GM19438 (cell line): ENCODE measurements at regions not wholly inside any gene's neighbourhood (a gene's known extent, or its start where the extent isn't known, plus 50 kb on each side); places are given as distances from the start of the nearest gene placed in this dataset.
"Not testable (repeated sequence)": the region's sequence is repeated elsewhere in the genome, so short reads cannot be mapped to it uniquely, and the experiment has no call there.

Source experiments
- ATAC-seq: cut with Tn5 transposase; IDR thresholded peaks from one replicate; pipeline ENCODE4 v1.9.1; 2021; ENCODE audit warnings: low read depth; ENCODE audit not compliant: unreplicated experiment

DNA sequence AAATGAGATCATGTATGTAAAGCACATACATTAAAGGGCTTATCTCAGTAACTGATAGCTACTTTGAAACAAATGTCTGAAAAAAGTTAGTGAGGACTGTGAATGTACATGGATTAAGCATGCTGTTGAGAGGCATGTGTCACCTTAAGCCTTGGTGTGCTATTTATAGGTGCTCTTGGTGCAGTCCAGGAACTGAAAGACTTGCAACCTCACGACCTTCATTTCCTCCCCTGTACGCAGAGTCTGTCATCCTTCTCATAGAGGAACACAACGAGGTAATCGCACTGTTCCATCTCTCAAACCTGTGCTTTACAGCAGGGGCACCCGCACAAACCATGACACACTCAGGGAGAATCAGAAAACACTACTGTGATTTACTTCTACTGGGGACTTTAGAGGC is 65.6 kb downstream of the UFM1 start:
- peak; percentile 99 for ATAC-seq

DNA sequence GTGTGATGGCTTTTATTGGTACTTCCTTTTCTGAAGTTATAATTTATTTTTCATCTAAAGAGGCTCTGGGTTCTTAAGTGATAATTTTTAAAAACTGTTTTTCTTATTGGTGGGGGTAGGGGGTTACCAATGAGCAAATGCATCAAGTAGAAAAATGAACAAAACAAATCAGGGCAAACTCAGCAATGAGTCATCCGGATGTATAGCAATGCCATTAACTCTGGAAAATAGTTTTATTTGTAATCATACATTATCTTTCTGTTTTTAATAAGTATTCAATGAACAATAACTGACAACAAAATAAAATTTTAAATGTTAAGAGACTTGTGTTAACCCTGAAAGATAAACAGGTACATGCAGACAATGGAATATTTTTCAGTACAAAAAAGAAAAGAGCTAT is 67.6 kb downstream of the UFM1 start:
- no peak for ATAC-seq

DNA sequence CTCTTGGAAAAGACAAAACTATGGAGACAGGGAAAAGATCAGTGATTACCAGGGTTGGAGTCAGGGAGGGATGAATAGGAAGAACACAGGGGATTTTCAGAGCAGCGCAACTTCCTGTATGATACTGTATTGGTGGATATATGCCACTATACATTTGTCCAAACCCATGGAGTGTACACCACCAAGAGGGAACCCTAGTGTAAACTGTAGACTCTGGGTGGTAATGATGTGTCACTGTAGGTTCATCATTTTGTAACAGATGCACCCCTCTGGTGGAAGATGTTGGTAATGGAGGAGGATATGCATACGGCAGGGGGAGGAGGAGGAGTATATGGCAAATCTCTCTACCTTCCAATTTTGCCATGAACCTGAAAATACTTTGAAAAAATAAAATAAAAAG is 68.1 kb downstream of the UFM1 start:
- peak; percentile 34 for ATAC-seq

DNA sequence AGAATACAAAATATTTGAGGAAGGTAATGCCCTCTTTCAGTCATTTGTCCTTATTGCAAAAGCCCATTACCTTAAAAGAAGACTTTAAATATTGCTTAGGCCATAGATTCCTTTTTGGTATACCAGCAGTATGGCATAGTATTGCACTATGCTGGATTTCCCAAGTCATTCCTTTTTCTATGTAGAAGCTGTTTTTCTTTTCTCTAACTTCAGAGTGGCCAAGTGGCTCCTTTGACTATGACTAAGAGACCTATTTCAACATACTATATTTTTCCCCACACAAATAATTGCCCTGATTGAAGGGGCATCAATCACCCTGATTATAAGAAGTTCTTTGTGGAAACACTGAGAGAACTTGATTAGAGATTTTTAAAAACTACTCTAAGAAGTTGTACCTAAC is 68.6 kb downstream of the UFM1 start:
- ATAC-seq: no peak

DNA sequence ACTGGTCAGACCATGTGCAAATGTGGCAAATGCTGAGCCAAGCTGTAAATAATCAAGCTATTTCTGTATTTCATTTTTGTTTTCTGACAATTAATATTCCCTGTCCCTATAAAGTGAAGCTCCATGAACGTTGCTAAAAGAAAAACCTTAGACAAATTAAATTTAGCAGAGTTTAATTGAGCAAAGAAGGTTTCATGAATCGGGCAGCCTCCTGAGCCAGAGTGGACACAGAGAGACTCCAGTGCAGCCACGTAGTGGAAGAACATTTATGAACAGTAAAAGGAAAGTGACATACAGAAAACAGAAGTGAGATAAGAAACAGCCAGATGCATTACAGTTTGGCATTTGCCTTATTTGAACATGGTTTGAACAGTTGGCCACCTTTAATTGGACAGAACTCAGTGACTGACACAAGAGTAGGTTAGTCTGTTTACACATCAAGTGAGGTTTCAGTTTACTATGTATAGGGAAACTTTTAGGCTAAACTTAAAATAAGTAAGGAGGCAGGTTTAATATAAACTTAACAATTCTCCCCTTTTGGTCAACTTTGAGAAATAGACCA is 69.7 kb downstream of the UFM1 start:
- no peak for ATAC-seq

DNA sequence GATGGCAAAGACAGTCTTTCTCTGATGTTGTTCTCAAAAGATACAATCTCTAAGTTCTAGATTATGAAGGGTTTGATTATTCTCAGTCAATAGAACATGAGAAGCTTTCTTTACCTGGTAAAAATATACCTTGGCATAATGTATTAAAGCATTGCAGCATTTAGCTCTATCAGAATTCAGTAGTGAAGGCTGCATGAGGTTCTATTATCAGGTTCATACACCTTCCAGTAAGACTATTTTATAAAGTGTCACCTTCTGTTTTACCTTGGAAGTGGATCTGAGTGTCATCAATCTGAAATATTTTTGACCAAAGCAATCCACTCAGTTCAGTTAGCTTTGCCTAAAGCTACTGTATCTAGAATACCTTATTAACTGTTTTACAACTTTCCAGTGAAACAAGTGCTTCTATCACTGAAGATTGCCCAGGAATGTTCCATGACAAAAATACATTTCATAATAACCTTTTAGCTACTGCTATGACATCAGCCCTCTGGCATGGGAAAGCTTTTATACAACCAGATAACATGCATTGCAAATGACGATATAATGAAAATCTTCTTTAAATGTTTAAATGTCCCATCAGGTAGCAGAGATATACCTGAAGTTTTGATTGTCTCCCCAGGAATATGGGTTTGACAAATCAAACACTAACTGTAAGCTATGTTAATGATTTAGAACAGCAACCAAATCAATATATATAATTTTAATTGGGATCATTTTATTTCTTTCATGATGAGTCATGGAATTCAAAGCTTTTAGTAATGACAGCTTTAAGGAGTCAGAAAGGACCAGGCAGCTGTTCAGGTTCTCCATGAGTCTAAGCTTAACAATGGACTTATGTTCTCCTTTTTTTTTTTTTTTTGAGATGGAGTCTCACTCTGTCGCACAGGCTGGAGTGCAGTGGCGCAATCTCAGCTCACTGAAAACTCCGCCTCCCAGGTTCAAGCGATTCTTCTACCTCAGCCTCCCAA is 72.2 kb downstream of the UFM1 start:
- ATAC-seq: no peak

DNA sequence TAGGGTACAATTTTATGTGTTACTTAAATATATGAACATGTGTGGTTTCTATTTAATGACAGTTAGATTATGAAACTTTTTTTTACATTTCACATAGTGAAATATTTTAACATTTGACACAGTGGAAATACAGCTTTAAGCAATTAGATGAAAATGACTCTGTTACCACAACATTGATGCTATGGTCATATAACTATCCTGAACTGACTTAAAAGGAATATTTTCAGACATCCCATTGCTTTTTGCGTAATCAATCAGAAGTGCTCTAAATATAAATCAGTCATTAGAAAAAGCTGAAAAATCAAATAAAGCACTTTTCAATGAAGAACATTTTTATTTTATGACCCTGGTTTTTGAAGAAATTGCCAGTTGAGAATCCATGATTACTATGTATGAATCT is 80.3 kb downstream of the UFM1 start:
- no peak for ATAC-seq

DNA sequence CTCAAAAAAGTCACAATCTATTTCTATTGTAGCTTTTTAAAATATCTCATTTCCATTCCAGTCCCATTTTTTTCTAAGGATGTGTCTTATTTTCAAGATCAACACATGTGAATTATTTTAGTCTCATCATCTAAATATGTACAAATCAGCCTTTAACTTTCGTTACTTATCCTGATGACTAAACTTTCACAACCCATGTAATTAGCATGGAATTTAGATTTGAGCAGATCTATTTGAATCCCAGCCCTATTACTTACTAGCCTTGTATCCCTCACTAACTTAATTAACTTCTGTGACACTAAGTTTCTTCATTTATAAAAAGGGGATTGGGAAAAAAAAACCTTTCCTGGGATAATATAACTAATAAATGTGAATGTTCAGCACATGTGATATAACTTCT is 81.1 kb downstream of the UFM1 start:
- ATAC-seq: no peak

DNA sequence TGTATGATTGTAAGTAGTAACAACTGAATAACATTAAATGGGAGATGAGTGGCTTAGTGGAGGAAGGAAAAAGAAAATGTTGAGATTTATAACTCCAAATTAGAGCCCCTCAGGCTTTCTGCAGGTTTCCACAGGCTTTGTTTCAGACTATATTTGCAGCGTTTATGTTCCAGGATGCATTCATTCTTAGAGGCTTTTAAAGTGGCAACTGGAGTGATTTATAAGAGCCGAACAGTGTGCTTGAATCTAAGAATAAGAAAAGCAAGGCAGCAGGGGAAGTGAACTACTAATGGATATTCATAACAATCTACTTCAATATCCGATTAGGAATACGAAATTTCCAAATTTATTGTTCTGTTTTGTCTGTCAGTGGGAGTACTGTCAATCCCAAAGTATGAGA is 91.0 kb downstream of the UFM1 start:
- ATAC-seq: no peak

DNA sequence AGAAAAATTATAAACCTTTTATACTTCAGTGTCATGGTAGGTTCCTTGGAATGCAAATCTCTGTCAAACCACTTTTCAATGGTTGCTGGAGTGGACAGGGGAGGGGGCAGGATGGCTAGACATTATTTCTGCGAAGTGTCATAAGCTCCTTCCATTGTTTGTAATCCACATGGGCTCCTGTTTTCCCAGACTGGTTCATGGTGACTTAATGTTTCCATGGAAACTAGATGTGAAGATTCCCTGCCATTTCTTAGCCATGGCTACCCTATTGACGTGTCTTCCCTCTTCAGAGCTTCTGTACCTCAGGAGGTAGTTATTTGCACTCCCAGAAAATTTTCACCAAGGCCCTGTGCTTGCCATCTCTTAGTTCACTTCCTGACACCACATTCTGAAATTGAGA is 95.3 kb downstream of the UFM1 start:
- ATAC-seq: no peak

DNA sequence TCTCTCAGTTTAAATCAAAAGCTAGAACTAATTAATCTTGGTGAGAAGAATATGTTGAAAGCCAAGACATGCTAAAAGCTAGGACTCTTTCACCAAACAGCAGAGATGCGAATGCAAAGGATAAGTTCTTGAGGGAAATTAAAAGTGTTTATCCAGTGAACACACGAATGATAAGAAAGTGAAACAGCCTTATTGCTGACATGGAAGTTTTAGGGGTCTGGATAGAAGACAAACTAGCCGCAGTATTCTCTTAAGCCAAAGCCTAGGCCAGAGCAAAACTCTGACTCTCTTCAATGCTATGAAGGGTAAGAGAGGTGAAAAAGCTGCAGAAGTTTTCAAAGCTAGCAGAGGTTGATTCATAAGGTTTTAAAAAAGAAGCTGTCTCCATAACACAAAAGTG is 103.0 kb downstream of the UFM1 start:
- no peak for ATAC-seq

DNA sequence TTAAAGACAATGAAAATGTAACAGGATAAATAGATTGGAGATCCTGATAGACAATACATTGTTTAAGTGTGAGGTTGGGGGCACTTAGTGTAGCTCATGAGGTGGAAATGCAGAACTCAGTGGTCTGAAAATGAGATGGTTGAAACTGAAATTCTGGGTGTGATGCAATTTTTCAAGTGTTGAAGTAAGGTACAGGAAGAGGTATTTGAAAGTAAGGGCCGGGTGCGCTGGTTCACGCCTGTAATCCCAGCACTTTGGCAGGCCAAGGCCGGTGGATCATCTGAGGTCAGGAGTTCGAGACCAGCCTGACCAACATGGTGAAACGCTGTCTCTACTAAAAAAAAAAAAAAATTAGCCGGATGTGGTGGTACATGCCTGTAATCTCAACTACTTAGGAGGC is 113.0 kb downstream of the UFM1 start:
- ATAC-seq: no peak

DNA sequence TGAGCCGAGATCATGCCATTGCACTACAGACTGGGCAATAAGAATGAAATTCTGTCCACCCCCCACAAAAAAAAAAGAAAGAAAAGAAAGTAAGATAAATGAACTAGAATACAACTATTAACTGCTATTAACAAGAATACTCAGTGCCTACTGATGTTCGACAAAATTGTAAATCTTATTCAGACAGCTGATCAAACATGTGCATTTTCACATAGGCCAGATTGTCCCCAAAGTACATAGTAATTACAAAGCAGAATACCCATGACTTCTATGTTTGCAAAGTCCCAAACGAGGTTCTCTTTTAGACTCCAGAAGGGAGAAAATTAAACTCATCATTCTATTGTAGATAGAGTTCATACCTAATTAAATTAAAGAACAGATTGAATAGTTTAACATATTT is 113.4 kb downstream of the UFM1 start:
- no peak for ATAC-seq

DNA sequence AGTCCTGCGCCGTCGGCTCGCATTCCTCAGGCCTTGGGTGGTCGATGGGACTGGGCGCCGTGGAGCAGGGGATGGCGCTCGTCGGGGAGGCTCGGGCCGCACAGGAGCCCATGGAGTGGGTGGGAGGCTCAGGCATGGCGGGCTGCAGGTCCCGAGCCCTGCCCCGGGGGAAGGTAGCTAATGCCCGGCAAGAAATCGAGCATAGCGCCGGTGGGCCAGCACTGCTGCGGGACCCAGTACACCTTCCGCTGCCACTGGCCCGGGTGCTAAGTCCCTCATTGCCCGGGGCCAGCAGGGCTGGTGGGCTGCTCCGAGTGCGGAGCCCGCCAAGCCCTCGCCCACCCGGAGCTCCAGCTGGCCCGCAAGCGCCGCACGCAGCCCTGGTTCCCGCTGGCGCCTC is 122.8 kb downstream of the UFM1 start:
- ATAC-seq: not testable (repeated sequence)

DNA sequence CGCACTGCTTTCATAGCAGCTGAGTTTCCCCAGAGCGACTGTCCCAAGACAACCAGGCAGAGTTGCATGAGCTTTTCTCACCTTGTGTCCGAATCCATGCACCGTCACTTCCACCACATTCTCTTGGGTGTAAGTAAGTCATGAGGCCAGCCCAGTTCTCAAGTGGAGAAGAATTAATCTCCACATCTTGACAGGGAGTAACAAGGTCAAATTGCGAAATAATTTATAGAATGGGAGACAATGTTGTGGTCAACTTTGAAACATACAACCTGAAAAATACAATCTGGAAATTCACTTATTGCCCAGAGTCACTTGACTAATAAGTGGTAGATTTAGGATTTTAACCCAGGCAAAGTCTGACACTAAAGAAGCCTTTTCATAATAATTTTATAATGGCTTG is 123.7 kb downstream of the UFM1 start:
- no peak for ATAC-seq

DNA sequence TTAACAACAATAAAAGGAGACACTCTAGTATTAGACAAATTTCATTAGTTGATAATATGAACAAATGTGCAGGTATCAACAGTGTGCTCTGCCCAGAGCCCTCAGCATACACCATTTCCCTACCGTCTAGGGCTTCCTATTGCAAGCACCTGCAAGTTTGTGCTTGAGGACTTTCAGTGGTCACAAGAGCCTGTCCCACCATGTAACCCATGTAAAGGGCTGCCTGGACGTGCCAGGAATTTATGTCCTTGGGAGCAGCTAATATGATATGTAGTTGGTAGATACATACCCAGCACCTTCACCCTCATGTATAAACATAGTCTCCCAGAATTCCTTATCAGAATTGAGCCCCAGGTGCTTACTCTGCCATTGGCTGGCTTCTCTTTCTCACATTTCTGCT is 128.0 kb downstream of the UFM1 start:
- no peak for ATAC-seq

DNA sequence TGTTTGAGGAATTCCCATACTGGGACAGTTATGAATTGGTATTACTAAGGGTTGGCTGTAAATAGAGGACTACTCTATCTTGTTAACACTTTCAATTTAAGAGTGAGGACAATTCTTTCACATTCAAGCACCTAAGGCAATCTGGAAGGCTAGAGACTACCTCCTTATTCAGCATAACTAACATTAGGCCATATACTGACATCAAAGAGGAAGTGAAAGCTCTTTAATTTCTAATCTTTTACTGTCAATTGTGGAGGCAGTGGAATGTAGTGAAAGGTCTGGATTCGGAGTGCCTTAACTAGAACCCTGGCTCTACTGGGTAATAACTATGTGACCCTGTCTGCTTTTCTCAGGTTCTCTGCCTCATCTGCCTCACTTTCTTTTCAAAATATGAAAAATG is 134.0 kb downstream of the UFM1 start:
- ATAC-seq: no peak

DNA sequence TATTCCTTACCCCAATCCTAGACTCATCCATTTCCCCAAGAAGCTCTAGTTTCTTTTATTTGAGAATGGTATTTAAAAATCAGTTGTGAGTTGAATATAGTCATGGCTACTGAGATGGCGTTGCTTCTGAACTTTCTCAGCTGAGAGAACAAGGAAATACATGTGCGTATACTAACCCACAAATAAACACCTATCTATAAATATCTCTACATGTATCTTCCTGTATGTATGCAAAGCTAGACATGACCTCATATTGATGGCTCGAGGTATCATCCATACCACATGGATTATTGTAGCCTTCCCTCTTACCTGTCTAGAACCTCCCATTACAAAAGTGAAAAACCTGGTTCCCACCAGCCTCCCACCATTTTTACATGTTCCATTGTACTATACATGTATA is 141.0 kb downstream of the UFM1 start:
- no peak for ATAC-seq

DNA sequence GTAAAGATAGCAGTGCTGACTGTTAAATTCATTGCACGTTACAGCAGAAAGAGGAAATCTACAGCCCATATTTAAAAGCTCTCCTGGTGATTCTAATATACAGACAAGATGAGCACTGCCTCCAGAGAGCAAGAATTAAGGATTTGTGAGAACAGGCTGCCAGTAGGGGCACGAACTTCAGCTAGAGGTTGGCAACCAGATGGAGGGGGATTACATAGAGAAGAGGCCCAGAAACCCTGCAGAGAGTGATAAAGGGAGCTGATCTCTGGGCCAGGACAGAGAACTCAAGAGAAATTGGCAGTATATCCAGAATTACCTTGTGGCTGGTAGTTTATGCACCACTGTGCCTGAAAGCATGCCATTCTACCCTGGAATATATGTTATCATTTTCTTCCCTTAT is 144.8 kb downstream of the UFM1 start:
- ATAC-seq: no peak

DNA sequence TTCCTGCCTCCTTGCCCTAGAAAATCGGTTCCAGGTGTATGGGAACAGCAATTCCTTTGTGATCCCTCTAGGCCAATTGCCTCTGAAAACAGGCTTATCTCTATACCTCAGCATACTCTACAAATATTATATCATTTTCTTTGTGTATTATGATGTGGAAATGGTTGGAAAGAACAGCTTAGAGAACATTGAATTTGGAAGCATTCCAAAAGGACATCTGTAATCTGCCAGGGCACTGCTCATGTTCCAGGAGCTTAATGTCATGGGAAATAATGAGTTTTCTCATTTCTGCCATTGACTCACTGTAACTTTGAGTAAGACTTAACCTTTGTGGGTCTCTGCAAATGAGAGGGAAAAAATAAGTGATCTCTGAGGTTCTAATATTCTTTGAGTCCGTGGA is 147.3 kb downstream of the UFM1 start:
- ATAC-seq: no peak

DNA sequence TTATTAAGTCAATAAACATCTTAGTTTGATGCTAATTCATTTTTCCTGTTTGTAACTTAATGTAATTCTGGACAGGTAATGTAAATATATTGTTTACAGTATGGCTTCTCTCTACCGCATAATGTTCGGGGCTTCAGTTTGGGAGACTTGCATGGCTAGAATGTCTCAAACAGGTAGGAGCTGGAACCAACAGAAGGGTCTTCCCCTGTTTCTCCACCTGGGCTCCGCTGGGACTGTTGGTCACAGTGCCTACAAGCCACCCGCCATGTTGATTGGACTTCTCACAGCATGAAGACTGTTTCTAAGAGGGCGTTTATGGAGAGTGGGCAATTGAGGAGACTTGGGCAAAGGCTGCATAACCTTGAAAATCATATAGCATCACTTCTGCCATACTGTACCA is 148.6 kb downstream of the UFM1 start:
- ATAC-seq: no peak

DNA sequence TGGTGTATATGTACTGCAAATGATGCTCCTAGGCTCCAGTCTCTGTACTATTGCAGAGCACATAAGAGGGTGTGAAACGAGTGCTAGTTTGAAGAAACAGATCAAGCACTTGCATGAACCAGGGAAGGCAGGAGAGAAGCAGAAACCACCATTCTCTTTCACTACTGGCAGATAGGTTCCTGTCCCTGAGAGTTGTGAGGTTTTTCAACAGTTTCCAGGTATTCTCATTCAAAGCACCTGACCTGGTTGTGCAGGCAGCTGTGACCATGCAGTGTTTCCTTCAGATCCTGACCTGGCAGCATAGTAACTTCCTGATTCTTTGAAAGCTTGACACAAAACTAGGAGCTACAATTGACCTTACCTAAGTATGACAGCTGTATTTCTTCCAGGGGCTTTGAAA is 164.9 kb downstream of the UFM1 start:
- ATAC-seq: no peak
